IPS-18a (cell line): ENCODE measurements at regions not wholly inside any gene's neighbourhood (a gene's known extent, or its start where the extent isn't known, plus 50 kb on each side); places are given as distances from the start of the nearest gene placed in this dataset.

Experiments
- H3K27ac ChIP-seq: one replicate; pipeline ENCODE4 v1.5.1; 2013; ENCODE audit warnings: low read length
- H3K27me3 ChIP-seq: one replicate; pipeline ENCODE4 v1.6.1; 2013; ENCODE audit warnings: mild to moderate bottlenecking, low read length; ENCODE audit not compliant: control insufficient read depth, insufficient read depth
- H3K36me3 ChIP-seq: one replicate; pipeline ENCODE4 v1.6.1; 2013; ENCODE audit warnings: low read depth, low read length; ENCODE audit not compliant: control insufficient read depth
- H3K4me1 ChIP-seq: one replicate; pipeline ENCODE4 v1.6.1; 2013; ENCODE audit warnings: low read depth, low read length; ENCODE audit not compliant: control insufficient read depth
- H3K4me3 ChIP-seq: one replicate; pipeline ENCODE4 v1.5.1; 2013; ENCODE audit warnings: low read length
- H3K9ac ChIP-seq: one replicate; pipeline ENCODE4 v1.6.1; 2013; ENCODE audit warnings: mild to moderate bottlenecking, low read length, moderate library complexity
- H3K9me3 ChIP-seq: one replicate; pipeline ENCODE4 v1.6.1; 2013; ENCODE audit warnings: low read depth, low read length; ENCODE audit not compliant: control insufficient read depth

DNA sequence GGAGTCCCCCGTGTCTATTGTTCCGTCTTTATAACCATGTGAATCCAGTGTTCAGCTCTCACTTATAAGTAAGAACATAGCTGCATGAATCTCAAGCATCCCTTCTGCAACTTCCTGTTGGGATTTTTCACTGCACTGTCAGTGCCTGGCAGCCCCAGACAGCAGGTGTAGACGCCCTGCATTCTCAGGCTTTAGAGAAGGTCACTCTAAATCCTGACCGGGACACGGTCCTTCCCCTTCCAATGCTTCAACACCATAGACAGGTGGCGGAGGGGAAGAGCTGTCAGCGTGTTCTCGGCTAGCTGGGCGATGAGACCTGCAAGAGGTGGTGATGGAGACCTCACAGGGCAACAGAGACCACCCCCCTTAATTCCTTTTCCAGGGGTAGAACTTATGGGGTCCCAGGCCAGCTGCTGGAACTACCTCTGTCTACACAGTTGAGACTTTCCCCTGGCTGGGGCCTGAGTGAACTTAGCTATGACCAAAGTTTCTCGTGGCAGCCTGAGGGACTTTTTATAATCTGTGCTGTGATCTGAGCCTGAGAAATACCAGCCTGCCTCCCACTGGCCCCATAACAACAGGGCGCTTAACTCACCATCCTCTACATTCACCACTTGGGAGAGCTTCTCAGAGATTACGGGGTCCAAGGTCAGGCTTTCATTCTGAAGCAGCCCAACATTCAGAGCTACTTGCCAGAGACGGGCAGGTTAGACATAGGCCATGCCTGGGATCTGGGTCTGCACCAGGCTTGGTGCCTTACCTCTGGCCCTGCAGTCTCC, 143.2 kb upstream of the TNRC6C start:
- peaks cover 3% of the 10 kb centered on the region for H3K27me3 ChIP-seq
- H3K9ac ChIP-seq, result no peak overlapping the region
- H3K4me1 ChIP-seq, result peaks cover 21% of the 10 kb centered on the region
- H3K4me3 ChIP-seq, result no peak overlapping the region
- no peaks in the 10 kb centered on the region for H3K36me3 ChIP-seq
- no peak overlapping the region for H3K27ac ChIP-seq
- no peaks in the 10 kb centered on the region for H3K9me3 ChIP-seq

GRCh38 chr17:77817953-77818352, 140.6 kb upstream of the TNRC6C start:
- no peaks in the 10 kb centered on the region for H3K27me3 ChIP-seq
- H3K9ac ChIP-seq, result no peak overlapping the region
- H3K4me1 ChIP-seq, result peaks cover 7% of the 10 kb centered on the region
- H3K27ac ChIP-seq, result no peak overlapping the region
- H3K36me3 ChIP-seq, result no peaks in the 10 kb centered on the region
- no peaks in the 10 kb centered on the region for H3K9me3 ChIP-seq
- H3K4me3 ChIP-seq, result no peak overlapping the region

GRCh38 chr17:77819497-77819896, 139.0 kb upstream of the TNRC6C start:
- no peaks in the 10 kb centered on the region for H3K27me3 ChIP-seq
- H3K4me1 ChIP-seq, result peaks cover 7% of the 10 kb centered on the region
- no peaks in the 10 kb centered on the region for H3K9me3 ChIP-seq
- H3K27ac ChIP-seq, result no peak overlapping the region
- H3K4me3 ChIP-seq, result no peak overlapping the region
- no peaks in the 10 kb centered on the region for H3K36me3 ChIP-seq
- H3K9ac ChIP-seq, result no peak overlapping the region

GRCh38 chr17:77821114-77821513, 137.4 kb upstream of the TNRC6C start:
- H3K9ac ChIP-seq, result no peak overlapping the region
- H3K36me3 ChIP-seq, result no peaks in the 10 kb centered on the region
- no peak overlapping the region for H3K4me3 ChIP-seq
- H3K4me1 ChIP-seq, result peaks cover 7% of the 10 kb centered on the region
- H3K27ac ChIP-seq, result no peak overlapping the region
- H3K27me3 ChIP-seq, result no peaks in the 10 kb centered on the region
- no peaks in the 10 kb centered on the region for H3K9me3 ChIP-seq

DNA sequence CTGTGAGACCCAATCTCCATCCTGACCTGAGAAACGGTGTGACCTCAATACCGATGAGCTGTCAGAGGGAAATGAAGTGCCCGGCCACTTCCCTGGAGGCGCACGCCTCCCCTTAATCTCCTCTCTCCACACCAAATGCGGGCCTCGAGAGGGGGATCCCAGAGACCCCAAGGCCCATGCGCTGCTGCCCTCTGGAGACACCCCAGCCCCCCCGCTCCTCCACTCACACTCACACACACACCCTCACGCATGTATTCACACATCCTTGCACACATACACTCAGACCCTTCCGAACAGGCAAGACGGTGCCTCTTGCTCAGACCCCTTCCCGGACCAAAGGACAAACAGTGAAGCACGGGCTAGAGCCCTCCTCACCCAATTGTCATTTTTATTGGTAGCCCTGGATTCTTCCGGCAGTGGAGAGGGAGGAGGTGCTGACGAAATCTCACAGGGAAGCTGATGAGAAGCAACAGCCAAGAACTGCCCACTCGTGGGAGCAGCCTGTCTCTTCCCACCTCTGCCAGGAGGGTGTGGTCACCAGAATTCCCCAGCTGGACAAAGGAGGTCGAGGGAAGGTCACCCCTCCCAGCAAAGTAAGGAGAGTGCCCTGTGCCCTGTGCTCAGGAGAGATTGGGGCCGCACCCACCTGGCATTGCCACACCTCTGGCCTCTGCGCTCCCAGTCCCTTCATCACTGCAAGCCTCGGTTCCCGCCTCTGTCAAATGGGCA, 136.0 kb upstream of the TNRC6C start:
- no peaks in the 10 kb centered on the region for H3K9me3 ChIP-seq
- H3K27ac ChIP-seq, result no peak overlapping the region
- H3K9ac ChIP-seq, result no peak overlapping the region
- H3K27me3 ChIP-seq, result no peaks in the 10 kb centered on the region
- H3K4me3 ChIP-seq, result no peak overlapping the region
- H3K4me1 ChIP-seq, result peaks cover 9% of the 10 kb centered on the region
- H3K36me3 ChIP-seq, result no peaks in the 10 kb centered on the region

GRCh38 chr17:77824102-77824779, 134.3 kb upstream of the TNRC6C start:
- Histone ChIP-seq H3K9ac (no peak overlapping the region), H3K27ac (no peak overlapping the region), H3K27me3 (no peaks in the 10 kb centered on the region), H3K4me3 (no peak overlapping the region), H3K9me3 (no peaks in the 10 kb centered on the region), H3K36me3 (no peaks in the 10 kb centered on the region), H3K4me1 (peaks cover 10% of the 10 kb centered on the region)

DNA sequence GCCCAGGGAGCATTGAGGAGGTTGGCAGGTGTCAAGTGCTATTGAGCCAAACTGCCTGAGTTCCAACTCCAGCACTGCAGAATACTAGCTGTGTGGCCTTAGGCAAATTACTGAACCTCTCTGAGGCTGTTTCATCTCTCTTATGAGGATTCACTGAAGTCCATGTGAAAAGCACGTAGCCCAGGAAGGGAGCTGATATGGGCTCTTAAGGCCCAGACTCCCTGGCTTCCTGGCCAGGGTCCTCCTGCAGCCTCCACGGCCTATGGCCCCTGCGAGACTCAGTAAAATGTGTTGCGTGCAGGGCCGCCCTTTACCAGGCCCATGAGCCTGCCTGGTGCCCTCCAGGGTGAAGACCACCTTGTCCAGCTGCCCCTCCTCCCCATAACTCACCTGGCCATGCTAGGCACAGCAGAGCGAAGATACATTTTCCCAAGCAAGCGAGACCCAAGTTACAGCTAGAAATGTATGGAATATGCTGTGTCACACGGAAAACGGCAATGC, 133.7 kb upstream of the TNRC6C start:
- peaks cover 12% of the 10 kb centered on the region for H3K4me1 ChIP-seq
- no peaks in the 10 kb centered on the region for H3K27me3 ChIP-seq
- H3K9me3 ChIP-seq, result no peaks in the 10 kb centered on the region
- H3K9ac ChIP-seq, result no peak overlapping the region
- H3K36me3 ChIP-seq, result no peaks in the 10 kb centered on the region
- no peak overlapping the region for H3K27ac ChIP-seq
- no peak overlapping the region for H3K4me3 ChIP-seq

- no peaks in the 10 kb centered on the region for H3K27me3 ChIP-seq
- H3K9ac ChIP-seq, result no peak overlapping the region
- H3K4me3 ChIP-seq, result no peak overlapping the region
- H3K36me3 ChIP-seq, result no peaks in the 10 kb centered on the region
- H3K4me1 ChIP-seq, result peaks cover 19% of the 10 kb centered on the region
- no peaks in the 10 kb centered on the region for H3K9me3 ChIP-seq
- H3K27ac ChIP-seq, result no peak overlapping the region
These were observed 132.9 kb upstream of the TNRC6C start for GRCh38 chr17:77825621-77826020.

GRCh38 chr17:77826132-77826873, 132.2 kb upstream of the TNRC6C start:
- H3K27ac ChIP-seq, result no peak overlapping the region
- H3K36me3 ChIP-seq, result no peaks in the 10 kb centered on the region
- no peak overlapping the region for H3K4me3 ChIP-seq
- H3K9ac ChIP-seq, result no peak overlapping the region
- peaks cover 26% of the 10 kb centered on the region for H3K4me1 ChIP-seq
- H3K9me3 ChIP-seq, result no peaks in the 10 kb centered on the region
- H3K27me3 ChIP-seq, result no peaks in the 10 kb centered on the region

- Histone ChIP-seq H3K9ac (no peak overlapping the region), H3K4me3 (no peak overlapping the region), H3K27me3 (no peaks in the 10 kb centered on the region), H3K4me1 (peaks cover 27% of the 10 kb centered on the region), H3K9me3 (no peaks in the 10 kb centered on the region), H3K27ac (no peak overlapping the region), H3K36me3 (no peaks in the 10 kb centered on the region)
These were observed 131.5 kb upstream of the TNRC6C start for GRCh38 chr17:77827039-77827438.

GRCh38 chr17:77827511-77827910, 131.0 kb upstream of the TNRC6C start:
- Histone ChIP-seq H3K27me3 (no peaks in the 10 kb centered on the region), H3K36me3 (no peaks in the 10 kb centered on the region), H3K27ac (no peak overlapping the region), H3K4me3 (no peak overlapping the region), H3K4me1 (peaks cover 27% of the 10 kb centered on the region), H3K9me3 (no peaks in the 10 kb centered on the region), H3K9ac (no peak overlapping the region)
